ENCODE measurements at regions not wholly inside any gene's neighbourhood (a gene's known extent, or its start where the extent isn't known, plus 50 kb on each side); places are given as distances from the start of the nearest gene placed in this dataset.

- Histone ChIP-seq H3K9me3 (peaks cover 0 to 10% of the 10 kb centered on the region in 2 donors), H3K4me3 (no peak overlapping the region), H3K27ac (no peak overlapping the region), H3K27me3 (no peaks in the 10 kb centered on the region), H3K36me3 (no peaks in the 10 kb centered on the region), H3K4me1 (no peaks in the 10 kb centered on the region)
- no peak for DNase-seq (ENCODE audit: low spot score in 2 of 2)
- intact Hi-C loops (cut with DNase I; ENCODE audit: low total_unique reads): no loop called here
- TF ChIP-seq CTCF (IDR thresholded peaks at IDR 0.05) (no peak), POLR2AphosphoS5 (IDR thresholded peaks at IDR 0.05) (no peak), POLR2A (IDR thresholded peaks at IDR 0.05) (no peak)
These were observed 80.4 kb upstream of the TRPC4 start for GRCh38 chr13:37950016-37950415.

- Histone ChIP-seq H3K27me3 (no peaks in the 10 kb centered on the region), H3K4me3 (no peak overlapping the region), H3K27ac (no peak overlapping the region), H3K36me3 (no peaks in the 10 kb centered on the region), H3K9me3 (peaks cover 0 to 10% of the 10 kb centered on the region in 2 donors), H3K4me1 (no peaks in the 10 kb centered on the region)
- no peak for TF ChIP-seq POLR2AphosphoS5 (IDR thresholded peaks at IDR 0.05)
- no peak for TF ChIP-seq POLR2A (IDR thresholded peaks at IDR 0.05)
- no peak for TF ChIP-seq CTCF (IDR thresholded peaks at IDR 0.05)
- no peak for DNase-seq (ENCODE audit: low spot score in 2 of 2)
- intact Hi-C loops (cut with DNase I; ENCODE audit: low total_unique reads): no loop called here
These were observed 78.0 kb upstream of the TRPC4 start for GRCh38 chr13:37947419-37948140.

- Histone ChIP-seq H3K4me3 (no peak overlapping the region), H3K4me1 (no peaks in the 10 kb centered on the region), H3K27me3 (no peaks in the 10 kb centered on the region), H3K27ac (no peak overlapping the region), H3K36me3 (no peaks in the 10 kb centered on the region), H3K9me3 (no peaks in the 10 kb centered on the region)
- intact Hi-C loops (cut with DNase I; ENCODE audit: low total_unique reads): no loop called here
- DNase-seq (ENCODE audit: low spot score in 2 of 2): no peak
- TF ChIP-seq POLR2A (IDR thresholded peaks at IDR 0.05) (no peak), POLR2AphosphoS5 (IDR thresholded peaks at IDR 0.05) (no peak), CTCF (IDR thresholded peaks at IDR 0.05) (no peak)
These were observed 76.3 kb upstream of the TRPC4 start for GRCh38 chr13:37945651-37946575.

- Histone ChIP-seq H3K27ac (no peak overlapping the region), H3K4me1 (no peaks in the 10 kb centered on the region), H3K27me3 (no peaks in the 10 kb centered on the region), H3K36me3 (no peaks in the 10 kb centered on the region), H3K4me3 (no peak overlapping the region), H3K9me3 (no peaks in the 10 kb centered on the region)
- intact Hi-C loops (cut with DNase I; ENCODE audit: low total_unique reads): no loop called here
- no peak for DNase-seq (ENCODE audit: low spot score in 2 of 2)
- TF ChIP-seq POLR2A (IDR thresholded peaks at IDR 0.05): no peak
- no peak for TF ChIP-seq POLR2AphosphoS5 (IDR thresholded peaks at IDR 0.05)
- TF ChIP-seq CTCF (IDR thresholded peaks at IDR 0.05): no peak
These were observed 75.4 kb upstream of the TRPC4 start for GRCh38 chr13:37944869-37945442.
